ENCODE measurements at regions not wholly inside any gene's neighbourhood (a gene's known extent, or its start where the extent isn't known, plus 50 kb on each side); places are given as distances from the start of the nearest gene placed in this dataset.
"Not testable (repeated sequence)": the region's sequence is repeated elsewhere in the genome, so short reads cannot be mapped to it uniquely, and the experiment has no call there.

- peaks cover 0 to 17% (median 6%) of the 10 kb centered on the region in 3 donors for H3K4me1 ChIP-seq (ENCODE audit: control insufficient read depth in 3 of 3, insufficient read depth in 3 of 3, low read length in 3 of 3)
- no peaks in the 10 kb centered on the region for H3K36me3 ChIP-seq (ENCODE audit: control insufficient read depth in 3 of 3, insufficient read depth in 3 of 3, low read length in 3 of 3)
- H3K9ac ChIP-seq (ENCODE audit: low read depth in 1 of 3, low read length in 3 of 3): peak overlapping the region; percentile 34 to 65 (median 47)
- peak overlapping the region; percentile 68 for H3K27ac ChIP-seq (ENCODE audit: low read depth, low read length)
- H3K27me3 ChIP-seq (ENCODE audit: control insufficient read depth in 3 of 3, insufficient read depth in 3 of 3, low read length in 3 of 3): no peaks in the 10 kb centered on the region
- H3K9me3 ChIP-seq (ENCODE audit: control insufficient read depth in 3 of 3, low read length in 3 of 3): no peaks in the 10 kb centered on the region
- peak overlapping the region in 1 of 3 donors; percentile 17 for H3K4me3 ChIP-seq (ENCODE audit: low read length in 3 of 3)
Observed at GRCh38 chr4:123675567-123675966, 279.0 kb downstream of the SPRY1 start.

DNA sequence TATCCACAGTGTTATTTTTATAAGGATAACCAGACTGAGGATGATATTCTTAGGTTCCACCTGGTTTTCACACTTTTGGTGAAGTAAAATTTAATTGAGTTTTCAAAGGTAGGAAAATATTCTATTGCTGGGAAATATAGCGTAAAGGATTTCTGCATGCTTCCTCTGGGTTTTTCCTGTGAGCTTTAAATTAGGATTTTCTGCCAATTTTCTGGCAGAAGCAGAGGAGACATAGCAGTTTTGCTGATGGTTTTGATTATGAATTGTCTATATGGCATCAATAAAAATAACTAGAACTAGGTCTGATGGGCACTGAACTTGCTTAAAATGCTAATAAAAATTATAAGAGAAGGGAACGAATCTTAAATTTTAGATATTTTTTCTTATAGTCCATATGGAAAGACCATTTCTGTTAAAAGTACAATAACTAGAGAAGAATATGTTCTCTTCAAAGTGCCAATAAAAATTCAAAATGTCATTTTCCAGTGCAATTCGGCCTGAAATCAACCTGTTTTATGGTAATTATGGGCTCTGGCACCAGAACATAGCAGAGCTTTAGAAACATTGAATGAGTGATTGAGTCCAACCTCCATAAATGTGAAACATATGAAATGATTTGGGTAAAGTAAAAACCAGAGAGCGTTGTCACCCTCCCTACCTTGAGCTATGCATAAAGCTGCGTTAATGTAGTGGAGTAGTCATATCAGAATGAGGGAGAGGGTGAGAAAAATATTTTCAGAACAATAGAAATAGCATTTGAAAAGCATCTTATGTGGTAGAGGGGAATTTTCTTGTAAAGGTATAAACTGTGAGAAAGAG is 279.7 kb downstream of the SPRY1 start:
- peak overlapping the region; percentile 68 for H3K27ac ChIP-seq (ENCODE audit: low read depth, low read length)
- H3K4me3 ChIP-seq (ENCODE audit: low read length in 3 of 3): peak overlapping the region; percentile 24 to 46 (median 27)
- H3K27me3 ChIP-seq (ENCODE audit: control insufficient read depth in 3 of 3, insufficient read depth in 3 of 3, low read length in 3 of 3): no peaks in the 10 kb centered on the region
- no peaks in the 10 kb centered on the region for H3K9me3 ChIP-seq (ENCODE audit: control insufficient read depth in 3 of 3, low read length in 3 of 3)
- peak overlapping the region in 1 of 3 donors; percentile 34 for H3K9ac ChIP-seq (ENCODE audit: low read depth in 1 of 3, low read length in 3 of 3)
- H3K4me1 ChIP-seq (ENCODE audit: control insufficient read depth in 3 of 3, insufficient read depth in 3 of 3, low read length in 3 of 3): peaks cover 0 to 16% (median 6%) of the 10 kb centered on the region in 3 donors
- H3K36me3 ChIP-seq (ENCODE audit: control insufficient read depth in 3 of 3, insufficient read depth in 3 of 3, low read length in 3 of 3): no peaks in the 10 kb centered on the region

DNA sequence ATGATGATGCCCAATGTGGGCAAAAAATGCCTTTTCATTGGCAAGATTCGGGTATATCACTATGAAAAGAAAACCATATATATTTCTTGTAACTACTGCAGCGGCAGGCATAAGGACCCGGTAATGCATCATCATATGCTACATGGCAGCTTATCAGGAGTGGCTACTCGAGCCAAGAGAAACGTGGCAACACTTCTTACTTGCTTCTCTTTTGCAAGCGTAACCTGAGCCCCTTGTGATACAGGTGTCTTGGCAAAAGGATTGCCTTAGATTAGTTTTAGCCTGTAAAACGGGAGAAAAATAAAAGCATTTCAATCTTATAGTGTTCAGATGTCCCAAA is 280.3 kb downstream of the SPRY1 start:
- Histone ChIP-seq H3K27me3 (ENCODE audit: control insufficient read depth in 3 of 3, insufficient read depth in 3 of 3, low read length in 3 of 3) (no peaks in the 10 kb centered on the region), H3K36me3 (ENCODE audit: control insufficient read depth in 3 of 3, insufficient read depth in 3 of 3, low read length in 3 of 3) (no peaks in the 10 kb centered on the region), H3K27ac (ENCODE audit: low read depth, low read length) (no peak overlapping the region), H3K9me3 (ENCODE audit: control insufficient read depth in 3 of 3, low read length in 3 of 3) (no peaks in the 10 kb centered on the region), H3K4me3 (ENCODE audit: low read length in 3 of 3) (peak overlapping the region; percentile 24 to 46 (median 27)), H3K4me1 (ENCODE audit: control insufficient read depth in 3 of 3, insufficient read depth in 3 of 3, low read length in 3 of 3) (peaks cover 0 to 12% (median 6%) of the 10 kb centered on the region in 3 donors), H3K9ac (ENCODE audit: low read depth in 1 of 3, low read length in 3 of 3) (no peak overlapping the region)

DNA sequence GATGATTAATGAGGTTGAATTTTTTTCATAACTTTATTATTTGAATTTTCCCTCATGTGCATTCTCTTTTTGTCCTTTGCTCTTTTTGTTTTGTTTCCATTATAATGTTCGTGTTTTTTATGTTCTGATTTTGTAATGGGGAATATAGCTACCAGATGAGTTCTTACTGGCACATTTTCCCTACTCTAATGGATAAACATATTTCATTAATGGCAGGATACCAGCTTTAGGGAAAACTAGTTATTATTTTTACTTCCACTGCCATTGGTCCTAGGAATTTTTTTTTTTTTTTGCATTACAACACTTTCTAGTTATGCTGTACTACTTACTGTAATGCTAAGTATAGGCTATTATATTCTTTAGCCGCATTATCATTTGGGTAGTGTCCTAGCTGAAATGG is 286.3 kb downstream of the SPRY1 start:
- Histone ChIP-seq H3K27me3 (ENCODE audit: control insufficient read depth in 3 of 3, insufficient read depth in 3 of 3, low read length in 3 of 3) (no peaks in the 10 kb centered on the region), H3K9ac (ENCODE audit: low read depth in 1 of 3, low read length in 3 of 3) (no peak overlapping the region), H3K27ac (ENCODE audit: low read depth, low read length) (no peak overlapping the region), H3K9me3 (ENCODE audit: control insufficient read depth in 3 of 3, low read length in 3 of 3) (no peaks in the 10 kb centered on the region), H3K4me3 (ENCODE audit: low read length in 3 of 3) (no peak overlapping the region), H3K4me1 (ENCODE audit: control insufficient read depth in 3 of 3, insufficient read depth in 3 of 3, low read length in 3 of 3) (peaks cover 0 to 2% (median 0%) of the 10 kb centered on the region in 3 donors), H3K36me3 (ENCODE audit: control insufficient read depth in 3 of 3, insufficient read depth in 3 of 3, low read length in 3 of 3) (no peaks in the 10 kb centered on the region)

- H3K9ac ChIP-seq (ENCODE audit: low read depth in 1 of 3, low read length in 3 of 3); H3K9me3 ChIP-seq (ENCODE audit: control insufficient read depth in 3 of 3, low read length in 3 of 3); H3K36me3 ChIP-seq (ENCODE audit: control insufficient read depth in 3 of 3, insufficient read depth in 3 of 3, low read length in 3 of 3); H3K27me3 ChIP-seq (ENCODE audit: control insufficient read depth in 3 of 3, insufficient read depth in 3 of 3, low read length in 3 of 3); H3K4me3 ChIP-seq (ENCODE audit: low read length in 3 of 3); H3K4me1 ChIP-seq (ENCODE audit: control insufficient read depth in 3 of 3, insufficient read depth in 3 of 3, low read length in 3 of 3); H3K27ac ChIP-seq (ENCODE audit: low read depth, low read length): not testable (repeated sequence)
Observed at GRCh38 chr4:123684937-123685336, 288.3 kb downstream of the SPRY1 start.

GRCh38 chr4:123695531-123695930 is 298.9 kb downstream of the SPRY1 start:
- not testable (repeated sequence) for H3K27me3 ChIP-seq (ENCODE audit: control insufficient read depth in 3 of 3, insufficient read depth in 3 of 3, low read length in 3 of 3); H3K27ac ChIP-seq (ENCODE audit: low read depth, low read length)

DNA sequence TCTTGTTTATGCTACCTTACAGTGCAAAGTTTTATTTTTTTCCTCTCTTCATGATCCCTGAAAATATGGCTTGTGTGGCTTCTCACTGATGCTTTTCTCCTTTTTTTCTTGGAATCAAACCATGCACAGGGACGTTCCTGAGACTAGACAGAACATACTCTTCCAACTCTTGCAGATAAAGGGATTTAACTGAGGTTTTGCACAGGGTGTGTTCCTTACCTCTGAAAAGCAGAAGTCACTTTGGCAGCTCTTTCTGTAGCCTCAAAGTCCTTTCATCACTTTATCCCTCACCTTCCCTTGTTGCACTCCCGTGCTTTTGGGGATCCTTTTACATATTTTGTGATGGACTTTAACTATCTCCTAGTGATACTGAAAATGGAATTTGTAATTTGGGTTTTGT is 300.1 kb downstream of the SPRY1 start:
- no peak overlapping the region for H3K9ac ChIP-seq (ENCODE audit: low read depth in 1 of 3, low read length in 3 of 3)
- no peaks in the 10 kb centered on the region for H3K27me3 ChIP-seq (ENCODE audit: control insufficient read depth in 3 of 3, insufficient read depth in 3 of 3, low read length in 3 of 3)
- H3K9me3 ChIP-seq (ENCODE audit: control insufficient read depth in 3 of 3, low read length in 3 of 3): no peaks in the 10 kb centered on the region
- peaks cover 0 to 9% (median 5%) of the 10 kb centered on the region in 3 donors for H3K4me1 ChIP-seq (ENCODE audit: control insufficient read depth in 3 of 3, insufficient read depth in 3 of 3, low read length in 3 of 3)
- no peak overlapping the region for H3K27ac ChIP-seq (ENCODE audit: low read depth, low read length)
- H3K36me3 ChIP-seq (ENCODE audit: control insufficient read depth in 3 of 3, insufficient read depth in 3 of 3, low read length in 3 of 3): no peaks in the 10 kb centered on the region
- H3K4me3 ChIP-seq (ENCODE audit: low read length in 3 of 3): no peak overlapping the region

More at GRCh38 chr4:123695531-123695930, 298.9 kb downstream of the SPRY1 start:
- H3K36me3 ChIP-seq (ENCODE audit: control insufficient read depth in 3 of 3, insufficient read depth in 3 of 3, low read length in 3 of 3); H3K9ac ChIP-seq (ENCODE audit: low read depth in 1 of 3, low read length in 3 of 3); H3K4me3 ChIP-seq (ENCODE audit: low read length in 3 of 3); H3K4me1 ChIP-seq (ENCODE audit: control insufficient read depth in 3 of 3, insufficient read depth in 3 of 3, low read length in 3 of 3); H3K9me3 ChIP-seq (ENCODE audit: control insufficient read depth in 3 of 3, low read length in 3 of 3): not testable (repeated sequence)

DNA sequence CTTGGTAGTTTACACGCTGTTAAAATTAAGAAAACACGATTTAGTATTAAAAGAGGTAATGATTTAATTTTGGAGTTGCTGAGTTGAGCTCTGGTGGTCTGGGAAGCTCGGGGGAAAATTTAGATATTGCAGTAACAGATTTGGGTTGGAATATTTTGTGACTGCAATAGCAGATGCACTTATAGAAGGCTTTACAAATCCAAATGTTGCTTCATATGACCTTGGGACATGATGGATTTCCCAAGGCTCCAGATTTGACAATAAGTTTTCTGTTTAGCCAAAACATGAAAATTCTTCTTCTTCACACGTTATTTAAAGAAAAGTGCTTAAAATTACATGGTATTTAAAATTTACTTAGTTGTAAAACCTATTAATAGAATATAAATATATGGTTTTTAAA is 302.0 kb downstream of the SPRY1 start:
- H3K4me3 ChIP-seq (ENCODE audit: low read length in 3 of 3): no peak overlapping the region
- H3K27me3 ChIP-seq (ENCODE audit: control insufficient read depth in 3 of 3, insufficient read depth in 3 of 3, low read length in 3 of 3): no peaks in the 10 kb centered on the region
- H3K27ac ChIP-seq (ENCODE audit: low read depth, low read length): no peak overlapping the region

GRCh38 chr4:123699880-123700771 is 303.5 kb downstream of the SPRY1 start:
- Histone ChIP-seq H3K9ac (ENCODE audit: low read depth in 1 of 3, low read length in 3 of 3) (no peak overlapping the region), H3K9me3 (ENCODE audit: control insufficient read depth in 3 of 3, low read length in 3 of 3) (no peaks in the 10 kb centered on the region), H3K4me1 (ENCODE audit: control insufficient read depth in 3 of 3, insufficient read depth in 3 of 3, low read length in 3 of 3) (peaks cover 0 to 9% (median 0%) of the 10 kb centered on the region in 3 donors), H3K4me3 (ENCODE audit: low read length in 3 of 3) (peak overlapping the region in 2 of 3 donors; percentile 2 to 48), H3K27ac (ENCODE audit: low read depth, low read length) (peak overlapping the region; percentile 31), H3K36me3 (ENCODE audit: control insufficient read depth in 3 of 3, insufficient read depth in 3 of 3, low read length in 3 of 3) (no peaks in the 10 kb centered on the region), H3K27me3 (ENCODE audit: control insufficient read depth in 3 of 3, insufficient read depth in 3 of 3, low read length in 3 of 3) (no peaks in the 10 kb centered on the region)

More for the DNA sequence above, 302.0 kb downstream of the SPRY1 start:
- Histone ChIP-seq H3K9ac (ENCODE audit: low read depth in 1 of 3, low read length in 3 of 3) (no peak overlapping the region), H3K36me3 (ENCODE audit: control insufficient read depth in 3 of 3, insufficient read depth in 3 of 3, low read length in 3 of 3) (no peaks in the 10 kb centered on the region), H3K9me3 (ENCODE audit: control insufficient read depth in 3 of 3, low read length in 3 of 3) (no peaks in the 10 kb centered on the region), H3K4me1 (ENCODE audit: control insufficient read depth in 3 of 3, insufficient read depth in 3 of 3, low read length in 3 of 3) (peaks cover 0 to 9% (median 0%) of the 10 kb centered on the region in 3 donors)

DNA sequence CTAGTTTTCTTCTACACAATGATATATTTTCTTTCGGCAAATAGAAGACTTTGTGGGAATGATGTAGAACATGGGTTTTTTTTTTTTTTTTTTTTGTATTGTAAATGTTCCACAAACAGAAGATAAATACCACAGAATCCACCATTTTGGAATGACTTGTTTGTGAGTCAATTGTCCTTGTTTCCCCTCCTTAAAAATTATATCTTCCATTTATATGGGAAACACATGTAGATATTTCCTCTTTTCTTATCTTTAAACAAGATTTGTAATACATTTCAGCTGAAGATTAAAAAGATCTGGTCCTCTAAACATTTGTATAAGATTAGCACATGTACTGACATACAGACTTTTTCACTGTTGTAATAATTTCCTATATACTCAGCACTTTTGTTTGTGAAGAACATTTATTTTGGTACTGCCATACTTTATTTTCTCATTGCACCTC is 304.6 kb downstream of the SPRY1 start:
- no peaks in the 10 kb centered on the region for H3K27me3 ChIP-seq (ENCODE audit: control insufficient read depth in 3 of 3, insufficient read depth in 3 of 3, low read length in 3 of 3)
- H3K4me3 ChIP-seq (ENCODE audit: low read length in 3 of 3): no peak overlapping the region
- H3K9ac ChIP-seq (ENCODE audit: low read depth in 1 of 3, low read length in 3 of 3): no peak overlapping the region
- H3K27ac ChIP-seq (ENCODE audit: low read depth, low read length): no peak overlapping the region
- H3K4me1 ChIP-seq (ENCODE audit: control insufficient read depth in 3 of 3, insufficient read depth in 3 of 3, low read length in 3 of 3): peaks cover 0 to 9% (median 0%) of the 10 kb centered on the region in 3 donors
- no peaks in the 10 kb centered on the region for H3K9me3 ChIP-seq (ENCODE audit: control insufficient read depth in 3 of 3, low read length in 3 of 3)
- H3K36me3 ChIP-seq (ENCODE audit: control insufficient read depth in 3 of 3, insufficient read depth in 3 of 3, low read length in 3 of 3): no peaks in the 10 kb centered on the region

Measured in skeletal muscle tissue (tissue), 3 donors.